Skeletal muscle tissue (tissue), 1 donor: ENCODE measurements at regions not wholly inside any gene's neighbourhood (a gene's known extent, or its start where the extent isn't known, plus 50 kb on each side); places are given as distances from the start of the nearest gene placed in this dataset. TPM values are rescaled to one million over a fixed set of nuclear protein-coding genes. Genes with fewer than 3 reads are reported as not detected.

ENCODE experiments used
- small RNA-seq: library from RNA; depleted of rRNA; stranded (forward); fragments of <200 nt; gene quantifications from one replicate; pipeline ENCODE3, GENCODE V24; 2014

Small RNA genes in the stretch of these regions (small RNA-seq; reads per million reads assigned to genes)
- not detected for gene RNU1-65P
- gene RNU6-129P, result not detected
- not detected for gene RNU6-478P
